Breast epithelium (tissue), 3 donors: ENCODE measurements at regions not wholly inside any gene's neighbourhood (a gene's known extent, or its start where the extent isn't known, plus 50 kb on each side); places are given as distances from the start of the nearest gene placed in this dataset.

Source experiments
- POLR2A ChIP-seq: fragments of 450-650 bp; IDR thresholded peaks from one replicate; pipeline ENCODE4 v1.6.1; 2016; ENCODE audit warnings: antibody characterized with exemption, mild to moderate bottlenecking, moderate library complexity
- POLR2AphosphoS5 ChIP-seq, 3 donors: sonication (generic); formaldehyde crosslinking; IDR thresholded peaks; one replicate each; pipeline ENCODE4 v1.6.1; 2017; ENCODE audit warnings: antibody characterized with exemption in 3 of 3
- TF ChIP-seq, protein P1 (sequence below), 3 donors: fragments of 450-650 bp; IDR thresholded peaks; one replicate each; pipeline ENCODE4 v1.5.1; 2016 to 2017; ENCODE audit warnings: antibody characterized with exemption in 3 of 3, mild to moderate bottlenecking in 3 of 3, moderate library complexity in 3 of 3

GRCh38 chr4:184574861-184575260 is 74.4 kb downstream of the CASP3 start:
- no peak for TF ChIP-seq POLR2AphosphoS5 (IDR thresholded peaks at IDR 0.05)
- TF ChIP-seq, protein P1, sequence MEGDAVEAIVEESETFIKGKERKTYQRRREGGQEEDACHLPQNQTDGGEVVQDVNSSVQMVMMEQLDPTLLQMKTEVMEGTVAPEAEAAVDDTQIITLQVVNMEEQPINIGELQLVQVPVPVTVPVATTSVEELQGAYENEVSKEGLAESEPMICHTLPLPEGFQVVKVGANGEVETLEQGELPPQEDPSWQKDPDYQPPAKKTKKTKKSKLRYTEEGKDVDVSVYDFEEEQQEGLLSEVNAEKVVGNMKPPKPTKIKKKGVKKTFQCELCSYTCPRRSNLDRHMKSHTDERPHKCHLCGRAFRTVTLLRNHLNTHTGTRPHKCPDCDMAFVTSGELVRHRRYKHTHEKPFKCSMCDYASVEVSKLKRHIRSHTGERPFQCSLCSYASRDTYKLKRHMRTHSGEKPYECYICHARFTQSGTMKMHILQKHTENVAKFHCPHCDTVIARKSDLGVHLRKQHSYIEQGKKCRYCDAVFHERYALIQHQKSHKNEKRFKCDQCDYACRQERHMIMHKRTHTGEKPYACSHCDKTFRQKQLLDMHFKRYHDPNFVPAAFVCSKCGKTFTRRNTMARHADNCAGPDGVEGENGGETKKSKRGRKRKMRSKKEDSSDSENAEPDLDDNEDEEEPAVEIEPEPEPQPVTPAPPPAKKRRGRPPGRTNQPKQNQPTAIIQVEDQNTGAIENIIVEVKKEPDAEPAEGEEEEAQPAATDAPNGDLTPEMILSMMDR (IDR thresholded peaks at IDR 0.05) = no peak
- no peak for TF ChIP-seq POLR2A
